Neural cell (in vitro differentiated cells): ENCODE measurements at regions not wholly inside any gene's neighbourhood (a gene's known extent, or its start where the extent isn't known, plus 50 kb on each side); places are given as distances from the start of the nearest gene placed in this dataset.

Source experiments
- EP300 ChIP-seq: fragments of 450-650 bp; conservative IDR thresholded peaks from 2 replicates; pipeline ENCODE4 v1.6.1; 2014; ENCODE audit warnings: antibody characterized with exemption, mild to moderate bottlenecking, moderate library complexity; ENCODE audit not compliant: poor library complexity, severe bottlenecking
- EZH2 ChIP-seq: fragments of 200-600, 300-800 bp; shearing (Covaris generic), sonication (generic); IDR thresholded peaks from 2 replicates; pipeline ENCODE4 v1.6.1; 2014; ENCODE audit warnings: antibody characterized with exemption, low read length, borderline replicate concordance, mild to moderate bottlenecking; ENCODE audit not compliant: insufficient read depth, poor library complexity, severe bottlenecking
- MXI1 ChIP-seq: fragments of 450-650 bp; conservative IDR thresholded peaks from 2 replicates; pipeline ENCODE4 v1.6.1; 2014; ENCODE audit warnings: antibody characterized with exemption, mild to moderate bottlenecking; ENCODE audit not compliant: poor library complexity, severe bottlenecking
- POLR2AphosphoS5 ChIP-seq: IDR thresholded peaks from 2 replicates; pipeline ENCODE4 v1.6.1; 2012
- RAD21 ChIP-seq: fragments of 450-650 bp; conservative IDR thresholded peaks from 2 replicates; pipeline ENCODE4 v1.6.1; 2014; ENCODE audit warnings: antibody characterized with exemption, mild to moderate bottlenecking, moderate library complexity
- SMC3 ChIP-seq: fragments of 450-650 bp; conservative IDR thresholded peaks from 2 replicates; pipeline ENCODE4 v1.6.1; 2014; ENCODE audit warnings: antibody characterized with exemption, mild to moderate bottlenecking, moderate library complexity; ENCODE audit not compliant: poor library complexity
- TAF1 ChIP-seq: IDR thresholded peaks from 2 replicates; pipeline ENCODE4 v1.6.1; 2012; ENCODE audit warnings: low read depth
- TF ChIP-seq, protein P1 (sequence below): fragments of 450-650 bp; IDR thresholded peaks from 2 replicates; pipeline ENCODE4 v1.5.1; 2014; ENCODE audit warnings: antibody characterized with exemption, mild to moderate bottlenecking, moderate library complexity; ENCODE audit not compliant: poor library complexity, severe bottlenecking
- TF ChIP-seq, protein P2 (sequence below): IDR thresholded peaks from 2 replicates; pipeline ENCODE4 v1.6.1; 2012; ENCODE audit warnings: borderline replicate concordance

DNA sequence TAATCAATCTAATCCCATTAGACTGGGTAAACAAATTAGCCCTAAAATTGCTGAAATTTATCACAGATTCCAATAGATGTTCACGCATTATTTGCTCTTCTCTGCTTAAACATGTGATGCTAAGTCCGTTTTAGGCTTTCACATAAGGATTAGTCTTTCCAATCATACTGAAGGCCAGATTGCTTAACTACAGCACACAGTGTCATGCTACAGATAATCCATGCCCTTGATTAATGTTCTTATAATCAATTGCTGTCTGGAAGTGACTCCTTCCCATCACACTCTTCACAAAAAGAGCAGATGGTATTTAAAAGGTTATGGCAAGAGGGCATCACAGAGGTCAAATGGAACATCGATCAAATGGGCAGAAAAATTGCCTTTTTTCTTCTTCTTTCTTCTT, 471.5 kb upstream of the ROBO1 start:
- TF ChIP-seq MXI1 (no peak), EP300 (no peak), POLR2AphosphoS5 (no peak), EZH2 (no peak), RAD21 (no peak), SMC3 (no peak), TAF1 (no peak)
- TF ChIP-seq, protein P1, sequence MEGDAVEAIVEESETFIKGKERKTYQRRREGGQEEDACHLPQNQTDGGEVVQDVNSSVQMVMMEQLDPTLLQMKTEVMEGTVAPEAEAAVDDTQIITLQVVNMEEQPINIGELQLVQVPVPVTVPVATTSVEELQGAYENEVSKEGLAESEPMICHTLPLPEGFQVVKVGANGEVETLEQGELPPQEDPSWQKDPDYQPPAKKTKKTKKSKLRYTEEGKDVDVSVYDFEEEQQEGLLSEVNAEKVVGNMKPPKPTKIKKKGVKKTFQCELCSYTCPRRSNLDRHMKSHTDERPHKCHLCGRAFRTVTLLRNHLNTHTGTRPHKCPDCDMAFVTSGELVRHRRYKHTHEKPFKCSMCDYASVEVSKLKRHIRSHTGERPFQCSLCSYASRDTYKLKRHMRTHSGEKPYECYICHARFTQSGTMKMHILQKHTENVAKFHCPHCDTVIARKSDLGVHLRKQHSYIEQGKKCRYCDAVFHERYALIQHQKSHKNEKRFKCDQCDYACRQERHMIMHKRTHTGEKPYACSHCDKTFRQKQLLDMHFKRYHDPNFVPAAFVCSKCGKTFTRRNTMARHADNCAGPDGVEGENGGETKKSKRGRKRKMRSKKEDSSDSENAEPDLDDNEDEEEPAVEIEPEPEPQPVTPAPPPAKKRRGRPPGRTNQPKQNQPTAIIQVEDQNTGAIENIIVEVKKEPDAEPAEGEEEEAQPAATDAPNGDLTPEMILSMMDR, result no peak
- TF ChIP-seq, protein P2, sequence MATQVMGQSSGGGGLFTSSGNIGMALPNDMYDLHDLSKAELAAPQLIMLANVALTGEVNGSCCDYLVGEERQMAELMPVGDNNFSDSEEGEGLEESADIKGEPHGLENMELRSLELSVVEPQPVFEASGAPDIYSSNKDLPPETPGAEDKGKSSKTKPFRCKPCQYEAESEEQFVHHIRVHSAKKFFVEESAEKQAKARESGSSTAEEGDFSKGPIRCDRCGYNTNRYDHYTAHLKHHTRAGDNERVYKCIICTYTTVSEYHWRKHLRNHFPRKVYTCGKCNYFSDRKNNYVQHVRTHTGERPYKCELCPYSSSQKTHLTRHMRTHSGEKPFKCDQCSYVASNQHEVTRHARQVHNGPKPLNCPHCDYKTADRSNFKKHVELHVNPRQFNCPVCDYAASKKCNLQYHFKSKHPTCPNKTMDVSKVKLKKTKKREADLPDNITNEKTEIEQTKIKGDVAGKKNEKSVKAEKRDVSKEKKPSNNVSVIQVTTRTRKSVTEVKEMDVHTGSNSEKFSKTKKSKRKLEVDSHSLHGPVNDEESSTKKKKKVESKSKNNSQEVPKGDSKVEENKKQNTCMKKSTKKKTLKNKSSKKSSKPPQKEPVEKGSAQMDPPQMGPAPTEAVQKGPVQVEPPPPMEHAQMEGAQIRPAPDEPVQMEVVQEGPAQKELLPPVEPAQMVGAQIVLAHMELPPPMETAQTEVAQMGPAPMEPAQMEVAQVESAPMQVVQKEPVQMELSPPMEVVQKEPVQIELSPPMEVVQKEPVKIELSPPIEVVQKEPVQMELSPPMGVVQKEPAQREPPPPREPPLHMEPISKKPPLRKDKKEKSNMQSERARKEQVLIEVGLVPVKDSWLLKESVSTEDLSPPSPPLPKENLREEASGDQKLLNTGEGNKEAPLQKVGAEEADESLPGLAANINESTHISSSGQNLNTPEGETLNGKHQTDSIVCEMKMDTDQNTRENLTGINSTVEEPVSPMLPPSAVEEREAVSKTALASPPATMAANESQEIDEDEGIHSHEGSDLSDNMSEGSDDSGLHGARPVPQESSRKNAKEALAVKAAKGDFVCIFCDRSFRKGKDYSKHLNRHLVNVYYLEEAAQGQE, result no peak
